ENCODE measurements at regions not wholly inside any gene's neighbourhood (a gene's known extent, or its start where the extent isn't known, plus 50 kb on each side); places are given as distances from the start of the nearest gene placed in this dataset.

DNA sequence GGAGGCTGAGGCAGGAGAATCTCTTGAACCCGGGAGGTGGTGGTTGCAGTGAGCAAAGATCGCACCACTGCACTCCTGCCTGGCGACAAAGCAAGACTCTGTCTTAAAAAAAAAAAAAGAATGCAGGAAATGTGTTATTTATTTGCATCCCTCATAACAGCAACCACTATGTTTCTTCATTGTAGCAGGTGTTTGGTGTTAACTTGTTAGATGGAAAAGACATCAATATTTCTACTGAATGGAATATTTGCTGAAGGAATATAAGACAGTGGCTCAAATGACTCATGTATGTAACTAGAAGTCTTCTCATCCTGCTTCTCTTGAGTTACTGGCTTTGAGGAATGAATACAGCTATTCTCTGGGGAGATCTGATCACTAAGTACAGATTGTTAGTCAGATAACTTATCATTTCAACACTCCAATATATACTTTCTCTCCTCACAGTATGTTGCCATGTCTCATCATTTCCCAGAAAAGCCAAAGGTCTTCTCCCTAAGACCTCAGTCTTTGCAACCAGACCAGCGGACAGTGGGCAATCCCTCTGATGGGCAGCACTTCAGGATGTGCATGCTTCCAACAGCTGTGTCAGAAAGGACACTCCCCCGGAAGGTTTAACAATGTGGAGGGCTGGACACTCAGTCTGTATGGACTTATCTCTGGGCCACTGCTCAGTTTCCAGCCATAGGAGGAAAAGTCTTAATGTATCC, 104.4 kb upstream of the STK17B start:
- FAIRE-seq: peak; percentile 44
- H3K4me1 ChIP-seq (replicated peaks in 1 of 2; ENCODE audit: control insufficient read depth in 2 of 2, insufficient read depth in 2 of 2, low read length in 2 of 2): peaks cover 0 to 7% of the 10 kb centered on the region in 2 experiments; a peak in 2 of 5 replicates
- ChIA-PET POLR2A (interaction anchor here (0.6 to 1.5 kb wide), 4 partner anchors 13 to 1539 kb away, joined by 3 to 4 read pairs (median 3); no protein-coding TSS in a partner anchor), CTCF (ENCODE audit: low intra/inter-chr PET ratio) (interaction anchor here (2.5 kb wide), 1 partner anchor 145 kb away, joined by 11 read pairs; no protein-coding TSS in a partner anchor)
- H4K20me1 ChIP-seq (replicated peaks; ENCODE audit: control insufficient read depth, insufficient read depth, low read length): no peaks in the 10 kb centered on the region
- in situ Hi-C loops (cut with MboI) (loop anchor here (5.0 kb wide), 1 partner anchor 143 kb away; no protein-coding TSS in a partner anchor), intact Hi-C loops (cut with micrococcal nuclease) (loop anchor here (2.0 to 5.0 kb wide), 2 partner anchors 103 to 197 kb away; partner anchors contain the start of gene STK17B)
- BruUV-seq (replicated peaks): no TSS peak
- H3K9me1 ChIP-seq (ENCODE audit: control insufficient read depth, insufficient read depth, low read length): no peaks in the 10 kb centered on the region
- no peak overlapping the region for H2AFZ ChIP-seq (ENCODE audit: low read depth, low read length)
- H3K27me3 ChIP-seq (ENCODE audit: control insufficient read depth in 2 of 2, insufficient read depth in 2 of 2, low read length in 2 of 2): no peaks in the 10 kb centered on the region
- H3K9me3 ChIP-seq (replicated peaks; ENCODE audit: control insufficient read depth, insufficient read depth, low read depth, low read length): no peaks in the 10 kb centered on the region
- H3K36me3 ChIP-seq (ENCODE audit: control insufficient read depth, insufficient read depth, low read length): no peaks in the 10 kb centered on the region
- H3K27ac ChIP-seq (ENCODE audit: extremely low read depth, low read depth, low read length): no peak overlapping the region
- peak in 1 of 4 experiments; percentile 31 for DNase-seq (ENCODE audit: extremely low read depth in 1 of 4, low spot score in 3 of 4)
- H3K9ac ChIP-seq (ENCODE audit: insufficient read depth in 1 of 2, low read depth in 2 of 2, low read length in 2 of 2): no peak overlapping the region
- WGBS (ENCODE audit: insufficient coverage, low coverage, missing lambda C conversion rate): 48% methylated on average over 3 of the region's 5 CpGs
- no peak overlapping the region for H3K4me2 ChIP-seq (ENCODE audit: insufficient read depth, low read length)
- H3K79me2 ChIP-seq (ENCODE audit: control insufficient read depth, insufficient read depth, low read length): no peaks in the 10 kb centered on the region
- no peak overlapping the region for H3K4me3 ChIP-seq
- ATAC-seq: peak; percentile 81
- TF ChIP-seq, protein P1, sequence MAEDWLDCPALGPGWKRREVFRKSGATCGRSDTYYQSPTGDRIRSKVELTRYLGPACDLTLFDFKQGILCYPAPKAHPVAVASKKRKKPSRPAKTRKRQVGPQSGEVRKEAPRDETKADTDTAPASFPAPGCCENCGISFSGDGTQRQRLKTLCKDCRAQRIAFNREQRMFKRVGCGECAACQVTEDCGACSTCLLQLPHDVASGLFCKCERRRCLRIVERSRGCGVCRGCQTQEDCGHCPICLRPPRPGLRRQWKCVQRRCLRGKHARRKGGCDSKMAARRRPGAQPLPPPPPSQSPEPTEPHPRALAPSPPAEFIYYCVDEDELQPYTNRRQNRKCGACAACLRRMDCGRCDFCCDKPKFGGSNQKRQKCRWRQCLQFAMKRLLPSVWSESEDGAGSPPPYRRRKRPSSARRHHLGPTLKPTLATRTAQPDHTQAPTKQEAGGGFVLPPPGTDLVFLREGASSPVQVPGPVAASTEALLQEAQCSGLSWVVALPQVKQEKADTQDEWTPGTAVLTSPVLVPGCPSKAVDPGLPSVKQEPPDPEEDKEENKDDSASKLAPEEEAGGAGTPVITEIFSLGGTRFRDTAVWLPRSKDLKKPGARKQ (CRISPR knock-in tag; IDR thresholded peaks at IDR 0.05): no peak
- TF ChIP-seq MYC (IDR thresholded peaks at IDR 0.05; ENCODE audit: low read depth, low read length) (no peak), MYC (CRISPR knock-in tag; IDR thresholded peaks at IDR 0.05; ENCODE audit: borderline replicate concordance, low read depth) (no peak), CHCHD3 (CRISPR knock-in tag; IDR thresholded peaks at IDR 0.05) (no peak), BCL6 (CRISPR knock-in tag; IDR thresholded peaks at IDR 0.05) (no peak), FOSL1 (tag; conservative IDR thresholded peaks at IDR 0.05) (peak; percentile 50), ADNP (tag; IDR thresholded peaks at IDR 0.05) (no peak), ZNF444 (CRISPR knock-in tag; IDR thresholded peaks at IDR 0.05) (no peak), PCBP1 (IDR thresholded peaks at IDR 0.05; ENCODE audit: low read depth, low read length, poor library complexity, severe bottlenecking) (no peak), BRCA1 (IDR thresholded peaks at IDR 0.05) (no peak), BRCA1 (CRISPR knock-in tag; IDR thresholded peaks at IDR 0.05) (no peak), ARID1B (IDR thresholded peaks at IDR 0.05) (0 out of 2 replicates have a peak, but pooled peaks have one; percentile 12), IRF2 (CRISPR knock-in tag; IDR thresholded peaks at IDR 0.05) (no peak), ZKSCAN1 (IDR thresholded peaks at IDR 0.05; ENCODE audit: low read depth, low read length) (no peak), ZNF668 (CRISPR knock-in tag; IDR thresholded peaks at IDR 0.05) (no peak), PHF21A (IDR thresholded peaks at IDR 0.05; ENCODE audit: borderline replicate concordance, low read depth) (no peak), TBP (optimal IDR thresholded peaks at IDR 0.05; ENCODE audit: low read depth, low read length) (no peak), SPI1 (IDR thresholded peaks at IDR 0.05; ENCODE audit: borderline replicate concordance, low read depth, low read length) (no peak), POLR2AphosphoS2 (IDR thresholded peaks at IDR 0.05; ENCODE audit: low read length) (no peak), POLR2A (conservative IDR thresholded peaks at IDR 0.05) (no peak)
- TF ChIP-seq, protein P2, sequence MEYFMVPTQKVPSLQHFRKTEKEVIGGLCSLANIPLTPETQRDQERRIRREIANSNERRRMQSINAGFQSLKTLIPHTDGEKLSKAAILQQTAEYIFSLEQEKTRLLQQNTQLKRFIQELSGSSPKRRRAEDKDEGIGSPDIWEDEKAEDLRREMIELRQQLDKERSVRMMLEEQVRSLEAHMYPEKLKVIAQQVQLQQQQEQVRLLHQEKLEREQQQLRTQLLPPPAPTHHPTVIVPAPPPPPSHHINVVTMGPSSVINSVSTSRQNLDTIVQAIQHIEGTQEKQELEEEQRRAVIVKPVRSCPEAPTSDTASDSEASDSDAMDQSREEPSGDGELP (CRISPR knock-in tag; IDR thresholded peaks at IDR 0.05; ENCODE audit: borderline replicate concordance): peak; percentile 44; the same call in 1 of the 2 replicates
- TF ChIP-seq, protein P3, sequence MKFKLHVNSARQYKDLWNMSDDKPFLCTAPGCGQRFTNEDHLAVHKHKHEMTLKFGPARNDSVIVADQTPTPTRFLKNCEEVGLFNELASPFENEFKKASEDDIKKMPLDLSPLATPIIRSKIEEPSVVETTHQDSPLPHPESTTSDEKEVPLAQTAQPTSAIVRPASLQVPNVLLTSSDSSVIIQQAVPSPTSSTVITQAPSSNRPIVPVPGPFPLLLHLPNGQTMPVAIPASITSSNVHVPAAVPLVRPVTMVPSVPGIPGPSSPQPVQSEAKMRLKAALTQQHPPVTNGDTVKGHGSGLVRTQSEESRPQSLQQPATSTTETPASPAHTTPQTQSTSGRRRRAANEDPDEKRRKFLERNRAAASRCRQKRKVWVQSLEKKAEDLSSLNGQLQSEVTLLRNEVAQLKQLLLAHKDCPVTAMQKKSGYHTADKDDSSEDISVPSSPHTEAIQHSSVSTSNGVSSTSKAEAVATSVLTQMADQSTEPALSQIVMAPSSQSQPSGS (CRISPR knock-in tag; IDR thresholded peaks at IDR 0.05): no peak
